MCF 10A (cell line): ENCODE measurements at regions not wholly inside any gene's neighbourhood (a gene's known extent, or its start where the extent isn't known, plus 50 kb on each side); places are given as distances from the start of the nearest gene placed in this dataset.

Source experiments
- BruUV-seq: library from RNA; stranded (reverse); fragments of 400-500 nt; replicated peaks from 2 replicates; lab custom pipeline; 2021; lab: Mats Ljungman, UMichigan
- CTCF ChIA-PET: fragments of 300-600 bp; sonication (Branson Sonifier 250); formaldehyde crosslinking; extraction: SDS; loops from one replicate; lab custom pipeline; 2021; ENCODE audit warnings: antibody characterized with exemption, inconsistent platforms; lab: Yijun Ruan, JAX
- POLR2A ChIA-PET: fragments of 300-600, 350-650 bp; sonication (Branson Sonifier 250); formaldehyde crosslinking; extraction: SDS; loops from one replicate; lab custom pipeline; 2020; ENCODE audit warnings: antibody characterized with exemption, inconsistent platforms; lab: Yijun Ruan, JAX
- DNase-seq: peaks from one replicate; pipeline ENCODE4 v3.0.0-alpha.2; 2018; ENCODE audit not compliant: unreplicated experiment
- H3K27ac Mint-ChIP-seq: one replicate; pipeline ENCODE4 v1.8.0; 2022; ENCODE audit warnings: mild to moderate bottlenecking, low read depth, mixed read lengths; ENCODE audit not compliant: unreplicated experiment
- H3K27me3 Mint-ChIP-seq: one replicate; pipeline ENCODE4 v1.8.0; 2022; ENCODE audit warnings: mixed read lengths; ENCODE audit not compliant: insufficient read depth, unreplicated experiment
- H3K36me3 Mint-ChIP-seq: one replicate; pipeline ENCODE4 v1.8.0; 2022; ENCODE audit warnings: mild to moderate bottlenecking, moderate library complexity, mixed read lengths; ENCODE audit not compliant: insufficient read depth, unreplicated experiment
- H3K4me1 Mint-ChIP-seq: one replicate; pipeline ENCODE4 v1.8.0; 2022; ENCODE audit warnings: mixed read lengths; ENCODE audit not compliant: insufficient read depth, unreplicated experiment
- H3K4me3 Mint-ChIP-seq: one replicate; pipeline ENCODE4 v1.8.0; 2022; ENCODE audit warnings: mild to moderate bottlenecking, moderate library complexity, mixed read lengths; ENCODE audit not compliant: unreplicated experiment
- H3K9me3 Mint-ChIP-seq: one replicate; pipeline ENCODE4 v1.8.0; 2022; ENCODE audit warnings: mixed read lengths; ENCODE audit not compliant: unreplicated experiment
- CTCF ChIP-seq: fragments of 200-600 bp; IDR thresholded peaks from one replicate; pipeline ENCODE4 v1.8.0; 2022; ENCODE audit warnings: antibody characterized with exemption, mild to moderate bottlenecking; ENCODE audit not compliant: unreplicated experiment
- intact Hi-C: fragments of 100-400 bp; cut with micrococcal nuclease; formaldehyde crosslinking; loops from 2 replicates; pipeline ENCODE4 v1.14.1; 2022

DNA sequence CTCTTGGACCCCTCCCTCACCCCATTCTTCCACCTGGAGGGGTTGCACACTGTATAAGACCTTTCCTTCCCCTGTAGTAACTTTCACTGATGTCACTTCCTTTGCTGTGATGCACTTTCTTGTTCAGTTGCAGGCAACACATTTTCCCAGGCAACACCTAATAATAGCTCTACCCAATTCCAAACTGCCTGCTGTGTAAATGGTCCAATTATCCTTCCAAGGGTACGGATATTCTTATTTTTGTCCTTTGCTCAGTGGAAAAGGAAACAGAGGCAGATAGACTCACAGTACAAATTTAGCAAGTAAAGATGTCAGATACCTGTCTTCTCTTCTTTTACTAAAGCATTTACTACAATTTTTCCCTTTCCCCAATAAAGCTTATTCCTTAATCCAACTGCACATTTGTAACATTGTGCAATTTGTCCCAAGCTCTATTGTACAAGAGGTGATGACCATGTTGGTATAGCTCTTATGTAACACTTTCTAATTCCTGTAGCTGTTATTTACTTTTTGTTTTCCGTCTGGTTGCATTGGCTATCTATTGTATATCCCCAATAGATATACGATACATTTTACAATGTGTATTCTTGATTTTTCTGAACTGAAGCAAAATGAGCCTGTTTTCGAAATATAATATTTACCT lies 69.1 kb upstream of the NPFFR2 start:
- intact Hi-C loops: no loop called here
- H3K27me3 Mint-ChIP-seq: no peaks in the 10 kb centered on the region
- TF ChIP-seq CTCF: no peak
- no peak for DNase-seq
- H3K9me3 Mint-ChIP-seq: peaks cover 3% of the 10 kb centered on the region
- no peaks in the 10 kb centered on the region for H3K36me3 Mint-ChIP-seq
- H3K4me3 Mint-ChIP-seq: no peak overlapping the region
- H3K4me1 Mint-ChIP-seq: no peaks in the 10 kb centered on the region
- CTCF ChIA-PET: interaction anchor here (0.5 to 0.8 kb wide), 2 partner anchors 197 to 776 kb away, joined by 3 to 4 read pairs; no protein-coding TSS in a partner anchor
- POLR2A ChIA-PET: no interaction called here
- no TSS peak for BruUV-seq
- H3K27ac Mint-ChIP-seq: no peak overlapping the region

GRCh38 chr4:71974681-71975080 lies 57.1 kb upstream of the NPFFR2 start:
- H3K9me3 Mint-ChIP-seq: no peaks in the 10 kb centered on the region
- H3K27me3 Mint-ChIP-seq: no peaks in the 10 kb centered on the region
- BruUV-seq: no TSS peak
- ChIA-PET CTCF (no interaction called here), POLR2A (interaction anchor here (0.7 kb wide), 1 partner anchor 1072 kb away, joined by 3 read pairs; no protein-coding TSS in a partner anchor)
- DNase-seq: peak; percentile 76
- H3K36me3 Mint-ChIP-seq: no peaks in the 10 kb centered on the region
- no peak overlapping the region for H3K27ac Mint-ChIP-seq
- no peak overlapping the region for H3K4me3 Mint-ChIP-seq
- intact Hi-C loops: no loop called here
- no peak for TF ChIP-seq CTCF
- H3K4me1 Mint-ChIP-seq: peaks cover 14% of the 10 kb centered on the region

GRCh38 chr4:71976523-71976922 lies 55.3 kb upstream of the NPFFR2 start:
- BruUV-seq: no TSS peak
- ChIA-PET POLR2A (no interaction called here), CTCF (no interaction called here)
- H3K27me3 Mint-ChIP-seq: no peaks in the 10 kb centered on the region
- no peak for TF ChIP-seq CTCF
- peaks cover 14% of the 10 kb centered on the region for H3K4me1 Mint-ChIP-seq
- intact Hi-C loops: no loop called here
- no peak for DNase-seq
- H3K36me3 Mint-ChIP-seq: no peaks in the 10 kb centered on the region
- H3K4me3 Mint-ChIP-seq: no peak overlapping the region
- H3K9me3 Mint-ChIP-seq: no peaks in the 10 kb centered on the region
- no peak overlapping the region for H3K27ac Mint-ChIP-seq

DNA sequence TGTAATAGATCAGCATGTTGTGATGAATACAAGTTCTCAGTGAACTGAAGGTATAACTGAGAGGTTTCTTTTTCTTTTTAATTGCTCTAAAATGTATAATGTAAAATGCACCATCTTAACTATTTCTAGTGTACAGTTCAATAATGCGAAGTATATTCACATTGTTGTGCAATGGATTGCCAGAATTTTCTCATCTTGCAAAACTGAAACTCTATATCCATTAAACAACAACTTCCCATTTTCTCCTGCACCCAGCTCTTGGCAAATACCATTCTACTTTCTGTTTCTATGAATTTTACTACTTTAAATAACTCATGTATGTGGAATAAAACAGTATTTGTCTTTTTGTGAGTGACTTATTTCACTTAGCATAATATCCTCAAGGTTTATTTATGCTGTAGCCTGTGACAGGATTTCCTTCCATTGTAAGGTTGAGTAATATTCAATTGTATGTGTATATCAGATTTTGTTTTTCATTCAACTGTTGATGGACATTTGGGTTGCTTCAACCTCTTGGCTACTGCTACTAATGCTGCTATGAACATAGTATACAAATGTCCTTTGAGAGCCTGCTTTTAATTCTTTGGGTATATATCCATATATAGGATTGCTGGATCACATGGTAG lies 53.5 kb upstream of the NPFFR2 start:
- no peaks in the 10 kb centered on the region for H3K9me3 Mint-ChIP-seq
- no TSS peak for BruUV-seq
- peaks cover 14% of the 10 kb centered on the region for H3K4me1 Mint-ChIP-seq
- H3K27me3 Mint-ChIP-seq: no peaks in the 10 kb centered on the region
- H3K4me3 Mint-ChIP-seq: no peak overlapping the region
- CTCF ChIA-PET: no interaction called here
- no peak overlapping the region for H3K27ac Mint-ChIP-seq
- intact Hi-C loops: no loop called here
- no peak for TF ChIP-seq CTCF
- POLR2A ChIA-PET: no interaction called here
- DNase-seq: no peak
- H3K36me3 Mint-ChIP-seq: no peaks in the 10 kb centered on the region
